Activated CD4-positive, alpha-beta memory T cell treated with anti-CD3 and anti-CD28 coated beads, Interleukin-2, amount 10 ng/mL, durations not matched to agents 7 days and 5 days (primary cell): ENCODE measurements at regions not wholly inside any gene's neighbourhood (a gene's known extent, or its start where the extent isn't known, plus 50 kb on each side); places are given as distances from the start of the nearest gene placed in this dataset.

ENCODE experiments used
- CTCF ChIA-PET: fragments of 350-600 bp; sonication (Branson Sonifier 250); formaldehyde crosslinking; loops from one replicate; lab custom pipeline; 2021; ENCODE audit warnings: antibody characterized with exemption, inconsistent platforms; lab: Charles Lee
- POLR2A ChIA-PET: fragments of 350-600 bp; sonication (Branson Sonifier 250); formaldehyde crosslinking; loops from one replicate; lab custom pipeline; 2021; ENCODE audit warnings: antibody characterized with exemption; lab: Charles Lee
- DNase-seq: peaks from one replicate; pipeline ENCODE4 v3.0.0-alpha.2; 2020
- H3K27ac Mint-ChIP-seq: one replicate; pipeline ENCODE4 v1.8.0; 2021; ENCODE audit warnings: mild to moderate bottlenecking, mixed read lengths
- H3K27me3 Mint-ChIP-seq: one replicate; pipeline ENCODE4 v1.8.0; 2021; ENCODE audit warnings: mixed read lengths
- H3K36me3 Mint-ChIP-seq: one replicate; pipeline ENCODE4 v1.8.0; 2021; ENCODE audit warnings: low read depth, mixed read lengths
- H3K4me1 Mint-ChIP-seq: one replicate; pipeline ENCODE4 v1.8.0; 2021; ENCODE audit warnings: mixed read lengths
- H3K4me3 Mint-ChIP-seq: one replicate; pipeline ENCODE4 v1.8.0; 2021; ENCODE audit warnings: mild to moderate bottlenecking, mixed read lengths
- H3K9me3 Mint-ChIP-seq: one replicate; pipeline ENCODE4 v1.8.0; 2021; ENCODE audit warnings: mixed read lengths

GRCh38 chr6:165742047-165742446 lies 79.0 kb upstream of the PDE10A start:
- H3K4me3 Mint-ChIP-seq = no peak overlapping the region
- ChIA-PET POLR2A (no interaction called here), CTCF (no interaction called here)
- H3K4me1 Mint-ChIP-seq = no peaks in the 10 kb centered on the region
- no peak for DNase-seq
- H3K27me3 Mint-ChIP-seq = no peaks in the 10 kb centered on the region
- H3K9me3 Mint-ChIP-seq = peaks cover 2% of the 10 kb centered on the region
- H3K27ac Mint-ChIP-seq = no peak overlapping the region
- H3K36me3 Mint-ChIP-seq = no peaks in the 10 kb centered on the region

GRCh38 chr6:165737396-165737795 lies 74.4 kb upstream of the PDE10A start:
- DNase-seq = no peak
- Mint-ChIP-seq H3K4me3 (no peak overlapping the region), H3K27ac (no peak overlapping the region), H3K4me1 (no peaks in the 10 kb centered on the region), H3K9me3 (peaks cover 2% of the 10 kb centered on the region), H3K36me3 (no peaks in the 10 kb centered on the region), H3K27me3 (no peaks in the 10 kb centered on the region)
- CTCF ChIA-PET = interaction anchor here (0.5 kb wide), 1 partner anchor 9 kb away, joined by 3 read pairs; no protein-coding TSS in a partner anchor
- POLR2A ChIA-PET = no interaction called here

- no peaks in the 10 kb centered on the region for H3K36me3 Mint-ChIP-seq
- no peak overlapping the region for H3K4me3 Mint-ChIP-seq
- H3K4me1 Mint-ChIP-seq = no peaks in the 10 kb centered on the region
- no peaks in the 10 kb centered on the region for H3K9me3 Mint-ChIP-seq
- ChIA-PET CTCF (no interaction called here), POLR2A (no interaction called here)
- H3K27ac Mint-ChIP-seq = no peak overlapping the region
- no peaks in the 10 kb centered on the region for H3K27me3 Mint-ChIP-seq
- no peak for DNase-seq
These were observed 72.0 kb upstream of the PDE10A start for GRCh38 chr6:165735065-165735464.

GRCh38 chr6:165733489-165733791 lies 70.4 kb upstream of the PDE10A start:
- Mint-ChIP-seq H3K36me3 (no peaks in the 10 kb centered on the region), H3K27ac (no peak overlapping the region), H3K4me1 (no peaks in the 10 kb centered on the region), H3K9me3 (no peaks in the 10 kb centered on the region), H3K4me3 (no peak overlapping the region), H3K27me3 (no peaks in the 10 kb centered on the region)
- DNase-seq = no peak
- ChIA-PET POLR2A (no interaction called here), CTCF (no interaction called here)

GRCh38 chr6:165732696-165733488 lies 69.9 kb upstream of the PDE10A start:
- ChIA-PET CTCF (no interaction called here), POLR2A (no interaction called here)
- H3K36me3 Mint-ChIP-seq = no peaks in the 10 kb centered on the region
- H3K4me1 Mint-ChIP-seq = no peaks in the 10 kb centered on the region
- no peaks in the 10 kb centered on the region for H3K27me3 Mint-ChIP-seq
- no peak overlapping the region for H3K4me3 Mint-ChIP-seq
- DNase-seq = no peak
- no peaks in the 10 kb centered on the region for H3K9me3 Mint-ChIP-seq
- H3K27ac Mint-ChIP-seq = no peak overlapping the region

GRCh38 chr6:165729307-165729936 lies 66.4 kb upstream of the PDE10A start:
- CTCF ChIA-PET = interaction anchor here (0.9 to 2.9 kb wide), 3 partner anchors 17 to 289 kb away, joined by 4 to 18 read pairs (median 4); no protein-coding TSS in a partner anchor
- peak; percentile 29 for DNase-seq
- H3K4me3 Mint-ChIP-seq = no peak overlapping the region
- no peaks in the 10 kb centered on the region for H3K27me3 Mint-ChIP-seq
- no peaks in the 10 kb centered on the region for H3K36me3 Mint-ChIP-seq
- H3K4me1 Mint-ChIP-seq = no peaks in the 10 kb centered on the region
- H3K9me3 Mint-ChIP-seq = no peaks in the 10 kb centered on the region
- POLR2A ChIA-PET = no interaction called here
- H3K27ac Mint-ChIP-seq = no peak overlapping the region

GRCh38 chr6:165728216-165728615 lies 65.2 kb upstream of the PDE10A start:
- H3K4me3 Mint-ChIP-seq = no peak overlapping the region
- H3K36me3 Mint-ChIP-seq = no peaks in the 10 kb centered on the region
- CTCF ChIA-PET = interaction anchor here (2.9 kb wide), 1 partner anchor 122 kb away, joined by 18 read pairs; no protein-coding TSS in a partner anchor
- H3K9me3 Mint-ChIP-seq = no peaks in the 10 kb centered on the region
- POLR2A ChIA-PET = no interaction called here
- no peak overlapping the region for H3K27ac Mint-ChIP-seq
- H3K27me3 Mint-ChIP-seq = no peaks in the 10 kb centered on the region
- DNase-seq = no peak
- no peaks in the 10 kb centered on the region for H3K4me1 Mint-ChIP-seq

- no peak overlapping the region for H3K4me3 Mint-ChIP-seq
- no peaks in the 10 kb centered on the region for H3K27me3 Mint-ChIP-seq
- H3K9me3 Mint-ChIP-seq = no peaks in the 10 kb centered on the region
- ChIA-PET POLR2A (no interaction called here), CTCF (no interaction called here)
- no peak for DNase-seq
- no peaks in the 10 kb centered on the region for H3K36me3 Mint-ChIP-seq
- no peak overlapping the region for H3K27ac Mint-ChIP-seq
- no peaks in the 10 kb centered on the region for H3K4me1 Mint-ChIP-seq
These were observed 63.9 kb upstream of the PDE10A start for GRCh38 chr6:165726965-165727381.

- ChIA-PET POLR2A (no interaction called here), CTCF (interaction anchor here (0.6 to 0.9 kb wide), 2 partner anchors 48 to 124 kb away, joined by 3 to 5 read pairs; no protein-coding TSS in a partner anchor)
- no peak for DNase-seq
- Mint-ChIP-seq H3K9me3 (no peaks in the 10 kb centered on the region), H3K27me3 (no peaks in the 10 kb centered on the region), H3K27ac (no peak overlapping the region), H3K4me3 (no peak overlapping the region), H3K4me1 (no peaks in the 10 kb centered on the region), H3K36me3 (no peaks in the 10 kb centered on the region)
These were observed 63.3 kb upstream of the PDE10A start for GRCh38 chr6:165726290-165726875.

- CTCF ChIA-PET = no interaction called here
- H3K4me1 Mint-ChIP-seq = no peaks in the 10 kb centered on the region
These were observed 62.2 kb upstream of the PDE10A start for GRCh38 chr6:165725201-165725600.

GRCh38 chr6:165723326-165723725 lies 60.3 kb upstream of the PDE10A start:
- Mint-ChIP-seq H3K27ac (no peak overlapping the region), H3K36me3 (no peaks in the 10 kb centered on the region), H3K4me3 (no peak overlapping the region), H3K27me3 (peaks cover 2% of the 10 kb centered on the region), H3K4me1 (no peaks in the 10 kb centered on the region), H3K9me3 (no peaks in the 10 kb centered on the region)
- DNase-seq = no peak
- ChIA-PET CTCF (no interaction called here), POLR2A (no interaction called here)

More at GRCh38 chr6:165725201-165725600, 62.2 kb upstream of the PDE10A start:
- no peak overlapping the region for H3K27ac Mint-ChIP-seq
- no peak for DNase-seq
- no peak overlapping the region for H3K4me3 Mint-ChIP-seq
- H3K27me3 Mint-ChIP-seq = no peaks in the 10 kb centered on the region
- H3K36me3 Mint-ChIP-seq = no peaks in the 10 kb centered on the region
- POLR2A ChIA-PET = no interaction called here
- H3K9me3 Mint-ChIP-seq = no peaks in the 10 kb centered on the region

- Mint-ChIP-seq H3K27me3 (peaks cover 2% of the 10 kb centered on the region), H3K4me1 (no peaks in the 10 kb centered on the region), H3K9me3 (no peaks in the 10 kb centered on the region), H3K36me3 (no peaks in the 10 kb centered on the region), H3K27ac (no peak overlapping the region), H3K4me3 (no peak overlapping the region)
- ChIA-PET POLR2A (no interaction called here), CTCF (no interaction called here)
- DNase-seq = no peak
These were observed 59.0 kb upstream of the PDE10A start for GRCh38 chr6:165722022-165722421.

- ChIA-PET POLR2A (no interaction called here), CTCF (no interaction called here)
- Mint-ChIP-seq H3K36me3 (no peaks in the 10 kb centered on the region), H3K4me3 (no peak overlapping the region), H3K9me3 (no peaks in the 10 kb centered on the region), H3K27ac (no peak overlapping the region), H3K4me1 (no peaks in the 10 kb centered on the region), H3K27me3 (peaks cover 2% of the 10 kb centered on the region)
- no peak for DNase-seq
These were observed 58.3 kb upstream of the PDE10A start for GRCh38 chr6:165721356-165721755.
